GM23338 (cell line): ENCODE measurements at regions not wholly inside any gene's neighbourhood (a gene's known extent, or its start where the extent isn't known, plus 50 kb on each side); places are given as distances from the start of the nearest gene placed in this dataset.

Experiments
- ATAC-seq: fragments of 200-7000 bp; cut with Tn5 transposase; 3 replicates; pipeline ENCODE4 v1.9.1; 2020
- DNase-seq: peaks from one replicate; pipeline ENCODE4 v3.0.0-alpha.2; 2015; ENCODE audit warnings: low spot score
- H2AFZ ChIP-seq: fragments of 200-600 bp; sonication (generic); 2 replicates; pipeline ENCODE4 v1.8.0; 2016; ENCODE audit warnings: antibody characterized with exemption, mild to moderate bottlenecking, moderate library complexity
- H3F3A ChIP-seq: fragments of 200-600 bp; sonication (generic); replicated peaks from 2 replicates; pipeline ENCODE4 v1.8.0; 2017; ENCODE audit warnings: antibody characterized with exemption, mixed run types, low read depth
- H3K27ac ChIP-seq: fragments of 200-600 bp; sonication (generic); 2 replicates; pipeline ENCODE4 v1.6.1; 2016; ENCODE audit warnings: low read depth
- H3K27me3 ChIP-seq: fragments of 200-600 bp; sonication (generic); 2 replicates; pipeline ENCODE4 v1.8.0; 2016; ENCODE audit warnings: mild to moderate bottlenecking, mixed run types, moderate library complexity; ENCODE audit not compliant: insufficient read depth
- H3K36me3 ChIP-seq: fragments of 200-600 bp; sonication (generic); 2 replicates; pipeline ENCODE4 v1.8.0; 2016; ENCODE audit warnings: mild to moderate bottlenecking; ENCODE audit not compliant: insufficient read depth
- H3K4me1 ChIP-seq: fragments of 200-600 bp; sonication (generic); 2 replicates; pipeline ENCODE4 v1.8.0; 2016; ENCODE audit warnings: mild to moderate bottlenecking, moderate library complexity; ENCODE audit not compliant: insufficient read depth
- H3K4me2 ChIP-seq: fragments of 200-600 bp; sonication (generic); 2 replicates; pipeline ENCODE4 v1.7.1; 2017; ENCODE audit warnings: mixed run types
- H3K4me3 ChIP-seq: fragments of 200-600 bp; sonication (generic); 2 replicates; pipeline ENCODE4 v1.6.1; 2016; ENCODE audit warnings: mixed run types
- H3K79me2 ChIP-seq: fragments of 200-600 bp; sonication (generic); replicated peaks from 2 replicates; pipeline ENCODE4 v1.8.0; 2017; ENCODE audit warnings: mild to moderate bottlenecking; ENCODE audit not compliant: insufficient read depth
- H3K9me2 ChIP-seq: fragments of 200-600 bp; sonication (generic); 2 replicates; pipeline ENCODE4 v1.8.0; 2017; ENCODE audit not compliant: insufficient read depth
- H4K20me1 ChIP-seq: fragments of 200-600 bp; sonication (generic); replicated peaks from 2 replicates; pipeline ENCODE4 v1.8.0; 2017; ENCODE audit warnings: mild to moderate bottlenecking; ENCODE audit not compliant: insufficient read depth
- H3K27ac Mint-ChIP-seq: 2 replicates; pipeline ENCODE4 v1.8.0; 2020; ENCODE audit warnings: inconsistent platforms, mild to moderate bottlenecking, moderate library complexity, mixed read lengths
- H3K27me3 Mint-ChIP-seq: 3 replicates; pipeline ENCODE4 v1.8.0; 2022; ENCODE audit warnings: low read depth, mild to moderate bottlenecking, moderate library complexity, mixed read lengths, inconsistent platforms; ENCODE audit not compliant: insufficient read depth, poor library complexity
- H3K36me3 Mint-ChIP-seq: 3 replicates; pipeline ENCODE4 v1.8.0; 2021; ENCODE audit warnings: low read depth, mild to moderate bottlenecking, inconsistent platforms, moderate library complexity, mixed read lengths
- H3K4me1 Mint-ChIP-seq: 3 replicates; pipeline ENCODE4 v1.8.0; 2020; ENCODE audit warnings: mild to moderate bottlenecking, inconsistent platforms, mixed read lengths
- H3K4me3 Mint-ChIP-seq: 3 replicates; pipeline ENCODE4 v1.8.0; 2021; ENCODE audit warnings: moderate library complexity, mild to moderate bottlenecking, inconsistent platforms, mixed read lengths
- H3K9me3 Mint-ChIP-seq: 3 replicates; pipeline ENCODE4 v1.8.0; 2020; ENCODE audit warnings: moderate library complexity, mild to moderate bottlenecking, inconsistent platforms, mixed read lengths
- CTCF ChIP-seq, 2 experiments: fragments of 200-600 bp in 1 of 2; sonication (generic) in 1 of 2; conservative IDR thresholded peaks; 2 replicates each; pipeline versions ENCODE4 v1.5.1 to v1.6.1; 2016 to 2017; ENCODE audit warnings: antibody characterized with exemption in 2 of 2, low read depth in 2 of 2, mild to moderate bottlenecking in 2 of 2, moderate library complexity in 1 of 2
- EZH2phosphoT487 ChIP-seq: fragments of 200-600 bp; sonication (generic); IDR thresholded peaks from one replicate; pipeline ENCODE4 v1.8.1; 2018; ENCODE audit warnings: antibody characterized with exemption; ENCODE audit not compliant: unreplicated experiment
- POLR2AphosphoS5 ChIP-seq: IDR thresholded peaks from 2 replicates; pipeline ENCODE4 v1.6.1; 2016; ENCODE audit warnings: antibody characterized with exemption, low read depth
- STAT1 ChIP-seq: IDR thresholded peaks from one replicate; pipeline ENCODE4 v1.6.1; 2016; ENCODE audit warnings: antibody characterized with exemption; ENCODE audit not compliant: unreplicated experiment
- ZNF462 ChIP-seq: fragments of 250-450 bp; sonication (Bioruptor Pico); IDR thresholded peaks from 2 replicates; pipeline ENCODE4 v1.5.0; 2020; ENCODE audit warnings: mild to moderate bottlenecking, moderate library complexity
- TF ChIP-seq, protein P1 (sequence below): IDR thresholded peaks from 2 replicates; pipeline ENCODE4 v1.6.1; 2016; ENCODE audit warnings: antibody characterized with exemption
- TF ChIP-seq, protein P2 (sequence below): IDR thresholded peaks from one replicate; pipeline ENCODE4 v1.6.1; 2018; ENCODE audit warnings: antibody characterized with exemption; ENCODE audit not compliant: unreplicated experiment

DNA sequence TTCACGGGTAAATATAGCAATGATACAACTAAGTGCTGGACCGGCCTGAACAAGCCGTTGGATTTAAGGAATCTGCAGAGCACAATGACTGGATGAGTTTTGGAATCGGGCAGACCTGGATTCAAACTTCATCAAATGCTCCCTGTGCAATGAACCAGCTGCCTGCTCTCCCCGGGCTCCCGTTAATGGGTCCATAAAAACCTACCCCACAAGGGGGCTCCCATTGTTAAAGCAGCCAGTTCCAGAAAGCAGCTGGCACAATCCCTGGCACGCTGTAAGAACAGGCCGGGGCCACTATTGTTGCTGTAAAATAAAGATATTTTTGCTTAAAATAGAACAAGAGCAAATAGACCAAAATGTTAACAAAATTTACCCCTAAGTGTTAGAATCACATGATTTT lies 131.9 kb downstream of the C16orf95 start:
- TF ChIP-seq STAT1 (no peak), CTCF (conservative IDR thresholded peaks at IDR 0.05; ENCODE audit: low read depth in 2 of 2) (peak; percentile 27 to 32; a peak in 3 of 4 replicates), POLR2AphosphoS5 (no peak), EZH2phosphoT487 (no peak)
- TF ChIP-seq, protein P1, sequence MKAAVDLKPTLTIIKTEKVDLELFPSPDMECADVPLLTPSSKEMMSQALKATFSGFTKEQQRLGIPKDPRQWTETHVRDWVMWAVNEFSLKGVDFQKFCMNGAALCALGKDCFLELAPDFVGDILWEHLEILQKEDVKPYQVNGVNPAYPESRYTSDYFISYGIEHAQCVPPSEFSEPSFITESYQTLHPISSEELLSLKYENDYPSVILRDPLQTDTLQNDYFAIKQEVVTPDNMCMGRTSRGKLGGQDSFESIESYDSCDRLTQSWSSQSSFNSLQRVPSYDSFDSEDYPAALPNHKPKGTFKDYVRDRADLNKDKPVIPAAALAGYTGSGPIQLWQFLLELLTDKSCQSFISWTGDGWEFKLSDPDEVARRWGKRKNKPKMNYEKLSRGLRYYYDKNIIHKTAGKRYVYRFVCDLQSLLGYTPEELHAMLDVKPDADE, result no peak
- TF ChIP-seq, protein P2, sequence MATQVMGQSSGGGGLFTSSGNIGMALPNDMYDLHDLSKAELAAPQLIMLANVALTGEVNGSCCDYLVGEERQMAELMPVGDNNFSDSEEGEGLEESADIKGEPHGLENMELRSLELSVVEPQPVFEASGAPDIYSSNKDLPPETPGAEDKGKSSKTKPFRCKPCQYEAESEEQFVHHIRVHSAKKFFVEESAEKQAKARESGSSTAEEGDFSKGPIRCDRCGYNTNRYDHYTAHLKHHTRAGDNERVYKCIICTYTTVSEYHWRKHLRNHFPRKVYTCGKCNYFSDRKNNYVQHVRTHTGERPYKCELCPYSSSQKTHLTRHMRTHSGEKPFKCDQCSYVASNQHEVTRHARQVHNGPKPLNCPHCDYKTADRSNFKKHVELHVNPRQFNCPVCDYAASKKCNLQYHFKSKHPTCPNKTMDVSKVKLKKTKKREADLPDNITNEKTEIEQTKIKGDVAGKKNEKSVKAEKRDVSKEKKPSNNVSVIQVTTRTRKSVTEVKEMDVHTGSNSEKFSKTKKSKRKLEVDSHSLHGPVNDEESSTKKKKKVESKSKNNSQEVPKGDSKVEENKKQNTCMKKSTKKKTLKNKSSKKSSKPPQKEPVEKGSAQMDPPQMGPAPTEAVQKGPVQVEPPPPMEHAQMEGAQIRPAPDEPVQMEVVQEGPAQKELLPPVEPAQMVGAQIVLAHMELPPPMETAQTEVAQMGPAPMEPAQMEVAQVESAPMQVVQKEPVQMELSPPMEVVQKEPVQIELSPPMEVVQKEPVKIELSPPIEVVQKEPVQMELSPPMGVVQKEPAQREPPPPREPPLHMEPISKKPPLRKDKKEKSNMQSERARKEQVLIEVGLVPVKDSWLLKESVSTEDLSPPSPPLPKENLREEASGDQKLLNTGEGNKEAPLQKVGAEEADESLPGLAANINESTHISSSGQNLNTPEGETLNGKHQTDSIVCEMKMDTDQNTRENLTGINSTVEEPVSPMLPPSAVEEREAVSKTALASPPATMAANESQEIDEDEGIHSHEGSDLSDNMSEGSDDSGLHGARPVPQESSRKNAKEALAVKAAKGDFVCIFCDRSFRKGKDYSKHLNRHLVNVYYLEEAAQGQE, result no peak
- no peaks in the 10 kb centered on the region for H3K36me3 ChIP-seq
- H3K4me2 ChIP-seq, result no peak overlapping the region
- no peaks in the 10 kb centered on the region for H3K79me2 ChIP-seq
- H3K36me3 Mint-ChIP-seq, result peaks cover 7% of the 10 kb centered on the region; the same call in 2 of the 3 replicates
- no peaks in the 10 kb centered on the region for H3K27me3 ChIP-seq
- no peaks in the 10 kb centered on the region for H3K4me1 ChIP-seq
- 0 out of 2 replicates have a peak overlapping the region, but pooled peaks have one; percentile 52 for H3K27ac Mint-ChIP-seq
- H3K9me2 ChIP-seq, result no peaks in the 10 kb centered on the region
- DNase-seq (no peak), ATAC-seq (peak; percentile 56)
- H3K27ac ChIP-seq, result no peak overlapping the region
- no peaks in the 10 kb centered on the region for H4K20me1 ChIP-seq
- peaks cover 17% of the 10 kb centered on the region for H3K27me3 Mint-ChIP-seq
- no peak overlapping the region for H3K4me3 Mint-ChIP-seq
- H3F3A ChIP-seq, result peaks cover 11% of the 10 kb centered on the region
- peaks cover 23% of the 10 kb centered on the region for H3K9me3 Mint-ChIP-seq
- H2AFZ ChIP-seq, result no peak overlapping the region
- H3K4me1 Mint-ChIP-seq, result peaks cover 15% of the 10 kb centered on the region
- H3K4me3 ChIP-seq, result no peak overlapping the region

- Histone ChIP-seq H3K4me2 (no peak overlapping the region), H3K9me2 (no peaks in the 10 kb centered on the region), H3K4me1 (no peaks in the 10 kb centered on the region), H3K27me3 (no peaks in the 10 kb centered on the region), H3K4me3 (no peak overlapping the region), H2AFZ (no peak overlapping the region), H3K79me2 (no peaks in the 10 kb centered on the region), H3F3A (peaks cover 11% of the 10 kb centered on the region), H3K36me3 (no peaks in the 10 kb centered on the region), H4K20me1 (no peaks in the 10 kb centered on the region), H3K27ac (no peak overlapping the region)
- Mint-ChIP-seq H3K36me3 (peaks cover 7% of the 10 kb centered on the region; the same call in 2 of the 3 replicates), H3K4me3 (no peak overlapping the region), H3K27ac (no peak overlapping the region), H3K4me1 (peaks cover 15% of the 10 kb centered on the region), H3K27me3 (peaks cover 16% of the 10 kb centered on the region), H3K9me3 (peaks cover 27% of the 10 kb centered on the region)
- DNase-seq (no peak), ATAC-seq (no peak)
- no peak for TF ChIP-seq ZNF462 (CRISPR knock-in tag)
Observed at GRCh38 chr16:87185983-87186382, 131.2 kb downstream of the C16orf95 start.
